ENCODE measurements at regions not wholly inside any gene's neighbourhood (a gene's known extent, or its start where the extent isn't known, plus 50 kb on each side); places are given as distances from the start of the nearest gene placed in this dataset.

GRCh38 chr15:58331913-58332675, 99.7 kb upstream of the LIPC start (continued):
- TF ChIP-seq ZBTB4 (CRISPR knock-in tag; IDR thresholded peaks at IDR 0.05; ENCODE audit: borderline replicate concordance) (no peak), SSRP1 (CRISPR knock-in tag; IDR thresholded peaks at IDR 0.05) (no peak), PTBP1 (IDR thresholded peaks at IDR 0.05; ENCODE audit: low read depth, low read length, poor library complexity, severe bottlenecking) (no peak), ZKSCAN5 (CRISPR knock-in tag; IDR thresholded peaks at IDR 0.05) (no peak), KDM4B (CRISPR knock-in tag; IDR thresholded peaks at IDR 0.05) (no peak), ZNF441 (CRISPR knock-in tag; IDR thresholded peaks at IDR 0.05; ENCODE audit: borderline replicate concordance) (no peak), JUND (CRISPR knock-in tag; IDR thresholded peaks at IDR 0.05) (peak; percentile 98), ZNF121 (CRISPR knock-in tag; IDR thresholded peaks at IDR 0.05) (no peak; the same call in 1 of the 2 replicates), TFDP1 (CRISPR knock-in tag; IDR thresholded peaks at IDR 0.05; ENCODE audit: borderline replicate concordance) (no peak; the same call in 1 of the 2 replicates), ZNF766 (CRISPR knock-in tag; IDR thresholded peaks at IDR 0.05; ENCODE audit: borderline replicate concordance) (no peak), SMC3 (IDR thresholded peaks at IDR 0.05; ENCODE audit: low read length) (no peak), NAIF1 (CRISPR knock-in tag; IDR thresholded peaks at IDR 0.05; ENCODE audit: borderline replicate concordance) (no peak), REL (CRISPR knock-in tag; conservative IDR thresholded peaks at IDR 0.05) (no peak), ISX (CRISPR knock-in tag; conservative IDR thresholded peaks at IDR 0.05) (no peak), RFXANK (CRISPR knock-in tag; IDR thresholded peaks at IDR 0.05) (no peak), ZNF740 (CRISPR knock-in tag; IDR thresholded peaks at IDR 0.05) (no peak), SOX6 (IDR thresholded peaks at IDR 0.05) (no peak), SOX6 (CRISPR knock-in tag; IDR thresholded peaks at IDR 0.05) (no peak), ZNF34 (CRISPR knock-in tag; IDR thresholded peaks at IDR 0.05; ENCODE audit: borderline replicate concordance) (no peak), LCORL (IDR thresholded peaks at IDR 0.05) (no peak), LCORL (CRISPR knock-in tag; IDR thresholded peaks at IDR 0.05) (0 out of 2 replicates have a peak, but pooled peaks have one; percentile 13), FUBP1 (CRISPR knock-in tag; IDR thresholded peaks at IDR 0.05; ENCODE audit: borderline replicate concordance) (no peak), ATF5 (CRISPR knock-in tag; IDR thresholded peaks at IDR 0.05; ENCODE audit: low read depth) (no peak), ZBTB21 (CRISPR knock-in tag; IDR thresholded peaks at IDR 0.05) (peak; percentile 93), ZNF460 (CRISPR knock-in tag; IDR thresholded peaks at IDR 0.05; ENCODE audit: borderline replicate concordance) (no peak)
